Epidermal melanocyte (primary cell): ENCODE measurements at regions not wholly inside any gene's neighbourhood (a gene's known extent, or its start where the extent isn't known, plus 50 kb on each side); places are given as distances from the start of the nearest gene placed in this dataset.
"Not testable (repeated sequence)": the region's sequence is repeated elsewhere in the genome, so short reads cannot be mapped to it uniquely, and the experiment has no call there.

Experiments used
- DNase-seq: peaks from one replicate; pipeline ENCODE4 v3.0.0; 2011; ENCODE audit warnings: low spot score; ENCODE audit not compliant: insufficient read length

DNA sequence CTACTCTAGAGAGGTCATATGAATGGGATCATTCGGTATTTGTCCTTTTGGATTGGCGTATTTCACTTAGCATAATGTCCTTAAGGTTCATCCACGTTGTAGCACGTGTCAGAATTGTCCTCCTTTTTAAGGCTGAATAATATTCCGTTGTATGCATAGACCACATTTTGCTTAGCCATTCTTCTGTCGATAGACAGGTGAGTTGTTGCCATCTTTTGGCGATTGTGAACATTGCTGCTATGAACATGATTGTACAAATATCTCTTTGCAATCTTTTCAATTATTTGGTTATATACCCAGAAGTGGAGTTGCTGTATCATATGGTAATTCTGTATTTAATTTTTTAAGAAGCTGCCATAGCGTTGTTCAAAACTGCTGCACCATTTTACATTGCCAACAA is 52.4 kb upstream of the GOLGA8J start:
- DNase-seq = no peak

- no peak for DNase-seq
Observed at GRCh38 chr15:30023798-30024295, 58.9 kb upstream of the GOLGA8J start.

DNA sequence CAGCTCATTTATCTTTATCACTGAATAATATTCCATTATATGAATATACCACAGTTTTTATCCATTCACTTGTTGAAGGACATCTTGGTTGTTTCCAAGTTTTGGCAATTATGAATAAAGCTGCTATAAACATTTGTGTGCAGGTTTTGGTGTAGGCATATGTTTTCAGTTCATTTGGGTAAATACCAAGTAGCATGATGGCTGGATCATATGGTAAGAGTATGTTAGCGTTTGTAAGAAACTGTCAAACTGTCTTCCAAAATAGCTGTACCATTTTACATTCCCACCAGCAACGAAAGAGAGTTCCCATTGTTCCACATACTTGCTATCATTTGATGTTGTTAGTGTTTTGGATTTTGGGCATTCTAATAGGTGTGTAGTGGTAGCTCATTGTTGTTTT is 72.0 kb upstream of the GOLGA8J start:
- DNase-seq = no peak

- DNase-seq = no peak
Observed at GRCh38 chr15:30008156-30008555, 74.6 kb upstream of the GOLGA8J start.

DNA sequence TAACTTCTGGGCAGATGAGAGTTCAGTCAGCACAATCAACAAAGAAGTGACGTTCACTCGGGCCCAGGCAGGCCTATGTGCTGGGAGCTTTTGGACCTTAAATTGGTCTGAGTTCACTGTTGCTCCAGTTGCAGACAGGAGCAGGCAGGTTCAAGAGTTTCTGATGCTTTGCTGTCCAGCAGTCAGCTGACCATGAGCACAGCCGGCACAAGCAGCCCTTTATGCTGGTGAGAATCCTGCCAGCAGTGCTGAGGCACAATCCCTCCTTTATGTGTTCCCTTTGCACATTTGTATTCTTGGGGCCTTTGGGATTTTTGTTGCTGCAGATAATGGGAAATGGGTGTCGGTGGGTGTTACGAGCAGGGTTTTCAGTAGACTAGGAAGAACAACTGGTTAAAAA is 81.2 kb upstream of the GOLGA8J start:
- peak; percentile 65 for DNase-seq

GRCh38 chr15:29998033-29998432 is 84.7 kb upstream of the GOLGA8J start:
- no peak for DNase-seq

DNA sequence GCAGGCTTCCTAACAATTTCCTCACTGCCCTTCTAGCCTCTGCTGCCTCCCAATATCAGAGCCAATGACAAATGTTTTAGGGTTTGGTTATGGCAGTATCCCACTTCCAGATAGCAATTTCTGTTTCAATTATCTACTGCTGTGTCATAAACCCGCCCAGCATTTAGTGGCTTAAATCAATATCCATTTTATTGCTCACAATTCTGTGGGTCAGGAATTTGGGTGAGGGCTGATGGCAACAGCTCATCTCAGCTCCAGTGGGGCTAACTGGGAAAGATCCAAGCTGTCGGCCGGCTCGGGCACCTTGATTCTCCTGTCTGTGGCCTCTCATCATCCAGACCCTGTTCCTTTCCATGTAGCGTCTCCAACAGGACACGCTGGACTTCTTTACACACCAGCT is 85.3 kb upstream of the GOLGA8J start:
- DNase-seq = no peak

GRCh38 chr15:29994284-29994683 is 88.5 kb upstream of the GOLGA8J start:
- DNase-seq = no peak

GRCh38 chr15:29990954-29991353 is 91.8 kb upstream of the GOLGA8J start:
- no peak for DNase-seq

- no peak for DNase-seq
Observed at GRCh38 chr15:29990035-29990434, 92.7 kb upstream of the GOLGA8J start.

DNA sequence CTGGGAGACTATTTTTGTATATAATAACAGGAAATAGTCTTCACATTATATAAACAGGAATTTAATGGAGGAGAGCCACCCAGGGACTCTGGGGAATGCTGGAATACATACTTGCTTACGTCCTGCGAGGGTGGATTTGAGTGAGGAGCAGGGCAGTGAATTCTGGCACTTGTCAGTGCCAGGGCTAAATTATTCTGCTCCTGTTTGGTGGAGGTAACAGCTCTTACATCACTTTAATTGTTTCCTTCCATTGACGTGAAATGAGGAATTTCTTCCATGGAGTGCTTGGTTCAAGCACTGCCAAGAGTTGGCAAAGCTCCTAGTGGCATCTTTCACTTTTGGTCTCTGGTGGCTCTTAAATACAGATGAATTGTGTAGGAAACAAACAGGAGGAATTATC is 94.1 kb upstream of the GOLGA8J start:
- DNase-seq = no peak

DNA sequence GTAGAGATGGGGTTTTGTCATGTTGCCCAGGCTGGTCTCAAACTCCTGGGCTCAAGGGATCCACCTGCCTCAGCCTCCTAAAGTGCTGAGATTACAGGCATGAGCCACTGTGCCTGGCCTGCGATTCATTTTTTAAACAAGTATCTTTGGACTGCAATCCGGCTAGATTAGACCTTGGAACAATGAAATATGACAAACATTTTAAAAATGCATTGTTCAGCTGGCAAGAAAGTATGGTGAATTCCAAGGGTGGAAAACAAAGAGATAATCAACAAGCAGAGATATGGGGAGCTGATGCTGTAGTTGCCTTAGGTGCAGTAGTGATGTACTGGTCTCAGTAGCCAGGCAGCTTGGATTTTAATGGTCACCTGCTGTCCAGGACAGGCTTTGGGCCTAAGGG is 95.8 kb upstream of the GOLGA8J start:
- no peak for DNase-seq

- DNase-seq = no peak
Observed at GRCh38 chr15:29978411-29979382, 104.1 kb upstream of the GOLGA8J start.

DNA sequence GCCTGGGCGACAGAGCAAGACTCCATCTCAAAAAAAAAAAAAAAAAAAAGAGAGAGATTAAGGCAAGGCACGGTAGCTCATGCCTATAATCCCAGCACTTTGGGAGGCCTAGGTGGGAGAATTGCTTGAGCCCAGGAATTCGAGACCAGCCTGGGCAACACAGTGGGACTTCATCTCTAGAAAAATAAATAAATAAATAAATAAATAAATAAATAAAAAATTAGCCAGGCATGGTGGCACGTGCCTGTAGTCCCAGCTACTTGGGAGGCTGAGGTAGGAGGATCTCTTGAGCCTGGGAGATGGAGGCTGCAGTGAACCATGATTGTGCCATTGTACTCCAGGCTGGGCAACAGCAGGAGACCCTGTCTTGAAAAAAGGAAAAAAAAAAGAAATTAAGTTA is 108.7 kb upstream of the GOLGA8J start:
- not testable (repeated sequence) for DNase-seq

DNA sequence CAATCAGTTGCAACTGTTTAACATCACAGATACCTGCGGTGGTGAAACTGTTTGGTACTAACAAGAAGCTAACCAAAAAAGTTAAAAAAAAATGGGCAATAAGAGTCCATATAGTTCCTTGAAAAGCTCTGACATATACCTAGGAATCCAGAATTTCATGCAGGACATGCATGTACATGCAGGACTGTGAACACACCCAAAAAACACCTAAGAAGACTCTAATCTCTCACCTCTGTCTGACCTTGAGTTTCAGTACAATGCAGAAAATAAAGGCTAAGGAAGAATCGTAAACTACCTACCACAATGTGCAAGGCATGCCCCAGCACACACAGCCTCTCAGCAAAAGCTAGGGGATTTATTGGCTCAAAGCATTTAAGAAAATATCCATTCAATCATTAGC is 110.7 kb upstream of the GOLGA8J start:
- DNase-seq = no peak

- no peak for DNase-seq
Observed at GRCh38 chr15:29970402-29970695, 112.4 kb upstream of the GOLGA8J start.

DNA sequence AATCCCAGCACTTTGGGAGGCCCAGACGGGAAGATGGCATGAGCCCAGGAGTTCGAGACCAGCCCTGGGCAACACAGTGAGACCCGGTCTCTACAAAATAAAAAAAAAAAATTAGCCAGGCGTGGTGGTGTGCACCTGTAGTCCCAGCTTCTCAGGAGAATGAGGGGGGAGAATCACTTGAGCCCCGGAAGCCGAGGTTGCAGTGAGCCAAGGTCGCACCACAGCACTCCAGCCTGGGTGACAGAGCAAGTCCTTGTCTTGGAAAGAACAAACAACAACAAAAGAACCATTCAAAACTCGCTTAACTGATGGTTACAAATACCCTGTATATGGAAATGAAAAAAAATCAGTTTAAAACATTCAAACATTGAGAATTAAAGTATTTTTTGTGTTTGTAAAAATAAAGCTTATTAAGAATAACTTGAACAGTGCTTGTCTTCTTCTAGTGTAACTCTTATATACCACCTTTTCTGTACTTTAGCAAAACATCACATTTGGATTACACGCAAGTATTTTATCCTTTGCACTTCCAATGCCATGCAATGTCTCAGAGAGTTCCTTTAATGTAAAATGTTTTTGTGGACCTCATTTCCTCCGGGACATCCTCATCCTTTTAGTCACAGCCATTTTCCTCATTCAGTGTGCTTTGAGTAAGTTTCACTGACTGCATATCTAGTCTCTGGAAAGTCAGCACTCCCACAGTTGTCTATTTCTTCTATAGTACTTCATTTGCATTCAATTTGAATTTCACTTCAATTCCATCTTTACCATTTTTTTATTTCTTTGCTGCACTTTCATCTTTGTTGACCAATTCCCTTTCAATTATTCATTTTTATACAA is 113.0 kb upstream of the GOLGA8J start:
- no peak for DNase-seq

DNA sequence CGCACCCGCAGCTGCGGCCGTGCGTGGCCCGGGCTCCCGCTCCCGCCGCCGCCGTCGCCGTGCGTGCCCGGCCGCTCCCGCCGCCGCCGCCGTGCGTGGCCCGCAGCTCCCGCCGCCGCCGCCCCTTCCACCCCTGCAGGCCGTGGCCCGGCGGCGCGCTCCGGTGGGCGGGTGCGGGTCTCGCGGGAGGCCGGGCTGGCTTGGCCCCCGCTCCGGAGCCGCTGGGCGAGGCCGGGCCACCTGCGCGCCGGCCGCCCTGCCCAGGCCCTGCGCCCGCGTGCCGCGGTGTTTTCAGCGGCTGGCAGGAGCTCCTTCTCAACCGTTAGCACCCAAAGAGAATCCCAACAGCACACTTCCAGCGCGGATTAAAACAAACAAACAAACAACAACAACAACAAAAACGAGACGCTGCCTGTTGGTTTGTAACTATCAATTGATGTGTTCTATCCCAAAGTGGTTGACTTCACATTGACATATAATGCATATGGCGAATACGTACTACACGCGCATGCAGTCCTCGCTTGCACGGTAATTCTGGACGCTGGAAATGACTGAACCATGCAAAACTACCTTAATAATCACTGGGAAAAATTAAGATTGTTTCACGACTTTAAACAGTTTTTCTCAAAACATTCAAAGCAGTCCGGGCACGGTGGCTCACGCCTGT is 113.7 kb upstream of the GOLGA8J start:
- DNase-seq = no peak

GRCh38 chr15:29968099-29968894 is 114.5 kb upstream of the GOLGA8J start:
- no peak for DNase-seq

DNA sequence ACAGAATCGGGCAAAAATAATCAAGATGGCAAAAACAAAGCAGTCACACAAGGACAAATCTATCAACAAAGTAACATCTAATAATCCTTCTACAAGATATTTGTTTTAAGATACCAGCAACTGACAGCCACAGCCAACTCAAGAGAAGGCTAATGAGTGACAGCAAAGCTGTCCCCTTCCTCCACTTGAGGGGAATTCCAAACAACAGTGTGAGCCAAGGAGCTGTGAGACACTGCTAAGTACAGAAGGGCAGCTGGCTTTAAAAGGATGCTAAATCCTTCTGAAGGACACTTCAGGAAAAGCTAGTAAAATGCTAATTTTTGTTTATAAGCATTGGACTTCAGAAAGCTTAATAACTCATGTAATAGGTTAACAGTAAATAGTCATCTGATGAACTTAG is 120.3 kb upstream of the GOLGA8J start:
- no peak for DNase-seq
